COLO829 (cell line): ENCODE measurements at regions not wholly inside any gene's neighbourhood (a gene's known extent, or its start where the extent isn't known, plus 50 kb on each side); places are given as distances from the start of the nearest gene placed in this dataset.

Experiments used
- DNase-seq: peaks from one replicate; pipeline ENCODE4 v3.0.0; 2012; ENCODE audit warnings: low spot score

- DNase-seq: no peak
These were observed 211.1 kb upstream of the TSHZ3 start for GRCh38 chr19:31560086-31561060.

- DNase-seq: no peak
These were observed 213.9 kb upstream of the TSHZ3 start for GRCh38 chr19:31562966-31563612.

- DNase-seq: no peak
These were observed 218.5 kb upstream of the TSHZ3 start for GRCh38 chr19:31567776-31568175.

- DNase-seq: no peak
These were observed 219.5 kb upstream of the TSHZ3 start for GRCh38 chr19:31568724-31569123.

- no peak for DNase-seq
These were observed 221.5 kb upstream of the TSHZ3 start for GRCh38 chr19:31570718-31571117.

- DNase-seq: no peak
These were observed 223.1 kb upstream of the TSHZ3 start for GRCh38 chr19:31572102-31572975.

- no peak for DNase-seq
These were observed 223.7 kb upstream of the TSHZ3 start for GRCh38 chr19:31572976-31573298.

- no peak for DNase-seq
These were observed 225.2 kb upstream of the TSHZ3 start for GRCh38 chr19:31574251-31574973.

GRCh38 chr19:31575846-31576335, 226.7 kb upstream of the TSHZ3 start:
- DNase-seq: no peak

- no peak for DNase-seq
These were observed 229.1 kb upstream of the TSHZ3 start for GRCh38 chr19:31578326-31578725.

GRCh38 chr19:31583148-31583547, 233.9 kb upstream of the TSHZ3 start:
- no peak for DNase-seq

GRCh38 chr19:31586282-31586681, 237.0 kb upstream of the TSHZ3 start:
- DNase-seq: no peak

GRCh38 chr19:31589109-31589508, 239.9 kb upstream of the TSHZ3 start:
- no peak for DNase-seq

- DNase-seq: no peak
These were observed 242.0 kb upstream of the TSHZ3 start for GRCh38 chr19:31591258-31591657.

- no peak for DNase-seq
These were observed 243.2 kb upstream of the TSHZ3 start for GRCh38 chr19:31592456-31592855.

GRCh38 chr19:31594701-31595100, 245.5 kb upstream of the TSHZ3 start:
- DNase-seq: no peak

GRCh38 chr19:31595521-31595920, 246.3 kb upstream of the TSHZ3 start:
- no peak for DNase-seq

GRCh38 chr19:31596751-31597150, 247.5 kb upstream of the TSHZ3 start:
- DNase-seq: no peak

GRCh38 chr19:31597616-31598015, 248.4 kb upstream of the TSHZ3 start:
- no peak for DNase-seq

GRCh38 chr19:31598730-31599238, 249.5 kb upstream of the TSHZ3 start:
- no peak for DNase-seq

- no peak for DNase-seq
These were observed 251.6 kb upstream of the TSHZ3 start for GRCh38 chr19:31600731-31601295.
